LoVo (cell line): ENCODE measurements at regions not wholly inside any gene's neighbourhood (a gene's known extent, or its start where the extent isn't known, plus 50 kb on each side); places are given as distances from the start of the nearest gene placed in this dataset.

Experiments
- DNase-seq: peaks from one replicate; pipeline ENCODE4 v3.0.0-alpha.2; 2016; ENCODE audit warnings: low spot score

GRCh38 chr11:123302751-123303195, 107.7 kb upstream of the CLMP start:
- no peak for DNase-seq

GRCh38 chr11:123301696-123302400, 106.8 kb upstream of the CLMP start:
- DNase-seq = peak; percentile 11

DNA sequence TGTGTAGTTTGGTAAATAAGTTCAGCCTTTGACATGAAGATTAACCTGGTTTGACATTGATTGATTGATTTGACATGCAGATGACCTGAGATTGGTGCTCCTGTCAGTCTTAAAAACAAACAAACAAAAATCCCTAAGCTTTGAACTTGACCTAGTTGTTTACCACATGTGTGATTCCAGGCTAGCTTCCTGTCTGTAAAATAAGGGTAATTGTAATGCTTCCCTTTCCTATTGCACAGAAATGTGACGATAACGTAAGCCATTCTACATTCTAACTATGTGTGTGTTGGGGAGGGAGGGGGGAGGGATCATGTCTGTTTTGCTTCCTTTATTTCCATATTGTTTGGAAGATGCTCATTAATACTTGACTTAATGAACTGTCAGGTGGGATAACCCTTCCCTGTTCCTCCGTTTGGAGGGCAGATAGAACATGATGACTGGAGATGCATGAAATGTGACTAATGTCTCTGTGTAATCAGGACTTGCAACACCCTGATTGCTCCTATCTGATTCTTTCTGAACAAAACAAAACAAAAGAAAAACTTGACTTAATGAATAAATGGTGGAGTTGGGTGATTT, 106.1 kb upstream of the CLMP start:
- DNase-seq = peak; percentile 8

GRCh38 chr11:123299721-123300120, 104.7 kb upstream of the CLMP start:
- no peak for DNase-seq

GRCh38 chr11:123298488-123299447, 103.7 kb upstream of the CLMP start:
- DNase-seq = no peak

- DNase-seq = no peak
These were observed 97.6 kb upstream of the CLMP start for GRCh38 chr11:123292647-123293046.

- no peak for DNase-seq
These were observed 96.3 kb upstream of the CLMP start for GRCh38 chr11:123291201-123291869.

- no peak for DNase-seq
These were observed 91.7 kb upstream of the CLMP start for GRCh38 chr11:123286761-123287160.

GRCh38 chr11:123286255-123286654, 91.2 kb upstream of the CLMP start:
- DNase-seq = no peak

DNA sequence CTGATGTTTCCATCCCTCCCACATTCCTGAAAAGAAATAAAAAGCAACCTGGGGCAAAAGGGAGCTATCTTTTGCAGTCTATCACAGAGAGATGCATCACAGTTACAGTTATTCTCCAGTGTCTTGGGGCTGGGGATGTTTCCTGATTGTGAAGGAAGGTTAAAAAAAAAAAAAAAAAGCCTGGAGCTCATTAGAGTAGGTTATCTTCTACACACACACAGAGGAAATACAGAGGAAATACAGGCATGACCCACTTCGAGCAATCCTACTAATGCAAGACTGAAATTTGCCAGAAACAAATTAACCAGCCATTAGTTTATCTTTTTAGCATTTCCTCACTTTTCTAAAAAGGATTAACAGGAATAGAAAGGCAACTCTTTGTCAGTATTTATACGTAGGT, 89.4 kb upstream of the CLMP start:
- no peak for DNase-seq

- no peak for DNase-seq
These were observed 87.5 kb upstream of the CLMP start for GRCh38 chr11:123282597-123282996.

- no peak for DNase-seq
These were observed 78.6 kb upstream of the CLMP start for GRCh38 chr11:123273616-123274015.

- no peak for DNase-seq
These were observed 77.5 kb upstream of the CLMP start for GRCh38 chr11:123272565-123272964.

DNA sequence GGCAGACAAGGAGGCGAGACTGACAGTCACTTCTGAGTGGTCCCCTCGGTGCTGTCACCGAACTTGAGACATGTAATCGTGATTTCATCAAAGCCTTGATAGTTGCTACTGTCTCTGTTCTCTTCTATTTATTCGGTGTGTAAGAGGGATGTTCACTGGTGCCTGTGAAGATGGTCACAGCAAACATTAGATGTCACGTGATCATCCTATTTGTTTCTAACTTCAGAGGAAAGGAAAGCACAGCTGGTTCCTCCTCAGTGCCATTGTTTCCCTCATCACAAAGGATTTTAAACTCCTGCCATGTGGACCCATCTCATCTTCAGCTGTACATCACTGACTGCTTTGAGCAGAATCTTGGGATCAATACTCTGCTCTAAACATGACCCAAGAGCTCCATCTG, 73.1 kb upstream of the CLMP start:
- DNase-seq = no peak

DNA sequence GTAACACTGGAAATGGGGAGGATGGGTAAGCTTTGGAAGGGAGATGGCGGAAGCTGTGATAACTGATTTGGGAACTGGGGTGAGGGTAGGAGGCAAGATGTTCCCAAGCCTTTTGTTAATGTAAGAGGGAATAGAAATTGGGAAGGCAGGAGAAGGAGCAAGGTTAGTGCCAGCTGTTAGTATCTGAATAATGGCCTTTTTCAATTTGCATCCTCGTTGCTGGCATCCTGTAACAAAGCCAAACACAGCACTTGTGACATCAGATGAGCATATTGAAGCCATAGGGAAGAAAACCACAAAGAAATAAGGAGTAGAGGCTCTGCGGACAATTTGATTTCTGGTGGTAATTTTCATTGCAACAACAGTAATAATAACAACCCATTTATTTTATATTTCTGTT, 70.9 kb upstream of the CLMP start:
- DNase-seq = no peak

- DNase-seq = no peak
These were observed 69.4 kb upstream of the CLMP start for GRCh38 chr11:123264431-123264780.

DNA sequence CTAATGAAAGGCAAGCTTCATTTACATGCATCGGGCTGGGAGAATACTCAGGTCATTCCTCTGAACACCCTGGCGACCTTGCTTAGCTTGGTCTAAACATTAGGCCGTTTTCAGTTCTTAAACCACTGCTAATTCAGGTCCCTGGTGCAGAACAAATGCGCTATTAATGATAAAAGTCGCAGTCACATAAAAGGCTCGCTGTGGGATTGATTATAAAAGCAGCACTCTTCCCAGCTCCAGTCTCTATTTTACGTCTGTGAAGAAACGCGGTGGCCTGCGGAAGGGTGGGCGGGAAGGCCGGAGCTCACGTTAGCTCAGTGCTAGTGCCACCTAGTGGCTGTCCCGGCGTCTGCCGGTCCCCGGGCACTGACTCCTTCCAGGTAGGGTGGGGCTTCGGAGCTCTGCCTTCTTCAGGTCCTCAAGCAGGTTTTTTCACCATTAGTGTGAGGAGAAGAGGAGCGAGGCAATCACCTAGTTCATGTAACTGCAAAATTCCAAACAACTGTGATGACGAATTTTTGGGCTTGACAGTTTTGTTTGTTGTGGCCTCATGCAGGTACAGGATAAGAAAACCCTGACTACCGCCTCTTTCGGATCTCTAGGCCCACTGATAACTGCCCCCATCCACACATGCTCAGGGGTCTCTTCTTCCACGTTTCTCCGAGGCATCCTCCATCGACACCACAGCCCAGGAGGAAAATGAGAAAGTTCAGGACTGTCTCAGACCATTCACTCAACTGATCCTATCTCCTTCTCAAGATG, 66.5 kb upstream of the CLMP start:
- DNase-seq = peak; percentile 49

GRCh38 chr11:123260511-123261211, 65.6 kb upstream of the CLMP start:
- no peak for DNase-seq

DNA sequence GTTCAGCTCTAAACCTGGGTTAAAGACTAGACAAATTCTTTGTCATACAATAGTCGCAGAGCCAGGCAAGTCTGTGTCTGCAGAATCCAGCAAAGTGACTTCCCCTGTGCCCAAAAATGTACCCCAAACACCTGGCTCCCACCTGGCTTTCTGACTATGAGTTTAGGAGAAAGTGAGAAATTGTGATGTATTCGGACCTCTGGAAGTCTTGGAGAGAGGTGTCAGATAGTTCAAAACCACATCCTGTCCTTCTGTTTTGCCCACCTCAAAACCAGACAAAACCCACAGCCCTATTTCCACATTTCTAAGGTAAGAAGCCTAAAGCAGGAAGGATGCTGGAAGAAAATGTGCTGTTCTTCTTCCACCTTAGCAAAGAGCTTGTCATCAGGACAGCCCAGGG, 63.8 kb upstream of the CLMP start:
- DNase-seq = no peak

- no peak for DNase-seq
These were observed 62.3 kb upstream of the CLMP start for GRCh38 chr11:123257370-123257769.

- no peak for DNase-seq
These were observed 60.9 kb upstream of the CLMP start for GRCh38 chr11:123255909-123256308.
